Endothelial cell of umbilical vein (primary cell): ENCODE measurements at regions not wholly inside any gene's neighbourhood (a gene's known extent, or its start where the extent isn't known, plus 50 kb on each side); places are given as distances from the start of the nearest gene placed in this dataset.

ENCODE experiments used
- BruUV-seq: library from RNA; stranded (reverse); fragments of 400-500 nt; replicated peaks from 2 replicates; lab custom pipeline; 2021; lab: Mats Ljungman, UMichigan
- CTCF ChIA-PET: fragments of 300-600, 350-600 bp; sonication (Branson Sonifier 250); formaldehyde crosslinking; loops from one replicate; lab custom pipeline; 2021; ENCODE audit warnings: antibody characterized with exemption, inconsistent platforms; lab: Charles Lee
- POLR2A ChIA-PET: fragments of 300-600, 350-600 bp; sonication (Branson Sonifier 250); formaldehyde crosslinking; loops from one replicate; lab custom pipeline; 2021; ENCODE audit warnings: antibody characterized with exemption, inconsistent platforms; lab: Charles Lee
- DNase-seq: peaks from one replicate; pipeline ENCODE4 v3.0.0-alpha.2; 2011; ENCODE audit warnings: low read depth, low spot score
- FAIRE-seq: peaks from 2 replicates; lab custom pipeline; 2011; peaks lifted over from hg19 to GRCh38; lab: Jason Lieb, UNC
- H2AFZ ChIP-seq: 2 replicates; pipeline ENCODE4 v1.6.0; 2012; ENCODE audit warnings: low read depth, low read length, control low read depth, inconsistent platforms
- H3K27ac ChIP-seq: 2 replicates; pipeline ENCODE4 v1.5.1; 2011; ENCODE audit warnings: low read depth, mild to moderate bottlenecking, control low read depth, low read length, moderate library complexity; ENCODE audit not compliant: insufficient read depth
- H3K27me3 ChIP-seq, 2 experiments: 2 replicates each; pipeline versions ENCODE4 v1.6.0 to v1.6.1; 2011; ENCODE audit warnings: low read length in 2 of 2, mixed read lengths in 1 of 2; ENCODE audit not compliant: control insufficient read depth in 2 of 2, insufficient read depth in 2 of 2
- H3K36me3 ChIP-seq, 2 experiments: 2 replicates in 1 of 2; 3 replicates in 1 of 2; pipeline ENCODE4 v1.5.1; 2011; ENCODE audit warnings: low read length in 2 of 2, mild to moderate bottlenecking in 1 of 2, moderate library complexity in 1 of 2; ENCODE audit not compliant: control insufficient read depth in 2 of 2, insufficient read depth in 2 of 2; ENCODE audit errors: extremely low read depth in 1 of 2
- H3K4me1 ChIP-seq: 3 replicates; pipeline ENCODE4 v1.5.1; 2011; ENCODE audit warnings: mild to moderate bottlenecking, low read length; ENCODE audit not compliant: control insufficient read depth, insufficient read depth; ENCODE audit errors: extremely low read depth
- H3K4me2 ChIP-seq: 2 replicates; pipeline ENCODE4 v1.6.1; 2011; ENCODE audit warnings: low read length, control low read depth, mixed read lengths; ENCODE audit not compliant: insufficient read depth
- H3K4me3 ChIP-seq, 3 experiments: fragments of 200-600 bp in 1 of 3; sonication (generic), shearing (Covaris generic) in 1 of 3; replicated peaks in 1 of 3; 2 replicates each; pipeline ENCODE4 v1.5.1; 2011 to 2016; ENCODE audit warnings: control low read depth in 3 of 3, low read length in 3 of 3, mild to moderate bottlenecking in 2 of 3, inconsistent platforms in 1 of 3, low read depth in 1 of 3, moderate library complexity in 1 of 3; ENCODE audit not compliant: insufficient read depth in 1 of 3
- H3K79me2 ChIP-seq: 2 replicates; pipeline ENCODE4 v1.6.0; 2012; ENCODE audit warnings: low read length, inconsistent platforms; ENCODE audit not compliant: control insufficient read depth, insufficient read depth
- H3K9ac ChIP-seq: replicated peaks from 2 replicates; pipeline ENCODE3; 2011; ENCODE audit warnings: low read length, control low read depth; ENCODE audit not compliant: insufficient read depth; ENCODE audit errors: extremely low read depth
- H3K9me1 ChIP-seq: replicated peaks from 3 replicates; pipeline ENCODE4 v1.6.0; 2011; ENCODE audit warnings: mild to moderate bottlenecking, low read length; ENCODE audit not compliant: control insufficient read depth, insufficient read depth; ENCODE audit errors: extremely low read depth
- H3K9me3 ChIP-seq: replicated peaks from 2 replicates; pipeline ENCODE4 v1.5.1; 2012; ENCODE audit warnings: low read length, inconsistent platforms; ENCODE audit not compliant: control insufficient read depth, insufficient read depth
- H4K20me1 ChIP-seq: replicated peaks from 2 replicates; pipeline ENCODE3; 2011; ENCODE audit warnings: mild to moderate bottlenecking, low read length; ENCODE audit not compliant: control insufficient read depth, insufficient read depth; ENCODE audit errors: extremely low read depth
- EZH2 ChIP-seq: IDR thresholded peaks from 2 replicates; pipeline ENCODE4 v1.6.1; 2012; ENCODE audit warnings: borderline replicate concordance, low read depth, mild to moderate bottlenecking, moderate library complexity, low read length, inconsistent platforms; ENCODE audit not compliant: severe bottlenecking
- FOS ChIP-seq: IDR thresholded peaks from 2 replicates; pipeline ENCODE4 v1.6.1; 2011; ENCODE audit warnings: mild to moderate bottlenecking, low read length, moderate library complexity, borderline replicate concordance; ENCODE audit not compliant: insufficient read depth
- GATA2 ChIP-seq: IDR thresholded peaks from 2 replicates; pipeline ENCODE4 v1.7.0; 2011; ENCODE audit warnings: low read depth, mild to moderate bottlenecking, moderate library complexity, mixed read lengths, low read length; ENCODE audit not compliant: insufficient read length, insufficient read depth
- JUN ChIP-seq: IDR thresholded peaks from 2 replicates; pipeline ENCODE4 v1.6.1; 2011; ENCODE audit warnings: borderline replicate concordance, low read depth; ENCODE audit not compliant: insufficient read length, insufficient read depth
- MYC ChIP-seq: IDR thresholded peaks from one replicate; pipeline ENCODE4 v1.6.1; 2011; ENCODE audit warnings: mild to moderate bottlenecking, low read depth, low read length
- POLR2A ChIP-seq: IDR thresholded peaks from 2 replicates; pipeline ENCODE4 v1.6.1; 2012; ENCODE audit warnings: low read depth, mild to moderate bottlenecking, control low read depth, low read length
- POLR2AphosphoS5 ChIP-seq: IDR thresholded peaks from 2 replicates; pipeline ENCODE4 v1.6.1; 2012; ENCODE audit warnings: low read depth, mild to moderate bottlenecking, control low read depth, low read length, moderate library complexity; ENCODE audit not compliant: insufficient read depth
- dilution Hi-C: fragments of 300-500 bp; cut with MboI; formaldehyde crosslinking; loops from one replicate; pipeline ENCODE4 v1.15.0; 2019; ENCODE audit warnings: low sequenced_read_pairs; ENCODE audit not compliant: extremely low pct_ligation_motif_present
- intact Hi-C: fragments of 100-400 bp; cut with micrococcal nuclease; formaldehyde crosslinking; loops from one replicate; pipeline ENCODE4 v1.10.0; 2022
- TF ChIP-seq, protein P1 (sequence below), 2 donors: IDR thresholded peaks; 1 replicate in 1 of 2; 2 replicates in 1 of 2; pipeline ENCODE4 v1.5.1; 2011; ENCODE audit warnings: low read length in 2 of 2, mild to moderate bottlenecking in 2 of 2, moderate library complexity in 2 of 2, control low read depth in 1 of 2, inconsistent platforms in 1 of 2, low read depth in 1 of 2; ENCODE audit not compliant: insufficient read depth in 1 of 2; ENCODE audit errors: extremely low read depth in 1 of 2
- TF ChIP-seq, protein P2 (sequence below): IDR thresholded peaks from 2 replicates; pipeline ENCODE4 v1.6.1; 2011; ENCODE audit not compliant: insufficient read depth, insufficient read length

GRCh38 chr9:83185488-83186154, 122.7 kb upstream of the RASEF start:
- dilution Hi-C loops (no loop called here), intact Hi-C loops (no loop called here)
- no peak overlapping the region for H2AFZ ChIP-seq
- DNase-seq = no peak
- ChIA-PET CTCF (interaction anchor here (1.0 kb wide), 1 partner anchor 149 kb away, joined by 5 read pairs; no protein-coding TSS in a partner anchor), POLR2A (no interaction called here)
- no peaks in the 10 kb centered on the region for H4K20me1 ChIP-seq
- no peaks in the 10 kb centered on the region for H3K79me2 ChIP-seq
- no peak for FAIRE-seq
- H3K27ac ChIP-seq = no peak overlapping the region
- no peak overlapping the region for H3K4me2 ChIP-seq
- no peaks in the 10 kb centered on the region for H3K4me1 ChIP-seq
- H3K9ac ChIP-seq = no peak overlapping the region
- H3K9me1 ChIP-seq = no peaks in the 10 kb centered on the region
- TF ChIP-seq POLR2AphosphoS5 (no peak), JUN (no peak), FOS (no peak), EZH2 (no peak), POLR2A (no peak), MYC (no peak), GATA2 (no peak)
- TF ChIP-seq, protein P1, sequence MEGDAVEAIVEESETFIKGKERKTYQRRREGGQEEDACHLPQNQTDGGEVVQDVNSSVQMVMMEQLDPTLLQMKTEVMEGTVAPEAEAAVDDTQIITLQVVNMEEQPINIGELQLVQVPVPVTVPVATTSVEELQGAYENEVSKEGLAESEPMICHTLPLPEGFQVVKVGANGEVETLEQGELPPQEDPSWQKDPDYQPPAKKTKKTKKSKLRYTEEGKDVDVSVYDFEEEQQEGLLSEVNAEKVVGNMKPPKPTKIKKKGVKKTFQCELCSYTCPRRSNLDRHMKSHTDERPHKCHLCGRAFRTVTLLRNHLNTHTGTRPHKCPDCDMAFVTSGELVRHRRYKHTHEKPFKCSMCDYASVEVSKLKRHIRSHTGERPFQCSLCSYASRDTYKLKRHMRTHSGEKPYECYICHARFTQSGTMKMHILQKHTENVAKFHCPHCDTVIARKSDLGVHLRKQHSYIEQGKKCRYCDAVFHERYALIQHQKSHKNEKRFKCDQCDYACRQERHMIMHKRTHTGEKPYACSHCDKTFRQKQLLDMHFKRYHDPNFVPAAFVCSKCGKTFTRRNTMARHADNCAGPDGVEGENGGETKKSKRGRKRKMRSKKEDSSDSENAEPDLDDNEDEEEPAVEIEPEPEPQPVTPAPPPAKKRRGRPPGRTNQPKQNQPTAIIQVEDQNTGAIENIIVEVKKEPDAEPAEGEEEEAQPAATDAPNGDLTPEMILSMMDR (IDR thresholded peaks at IDR 0.05; ENCODE audit: extremely low read depth in 1 of 2, insufficient read depth in 1 of 2, low read depth in 1 of 2, low read length in 2 of 2) = no peak
- TF ChIP-seq, protein P2, sequence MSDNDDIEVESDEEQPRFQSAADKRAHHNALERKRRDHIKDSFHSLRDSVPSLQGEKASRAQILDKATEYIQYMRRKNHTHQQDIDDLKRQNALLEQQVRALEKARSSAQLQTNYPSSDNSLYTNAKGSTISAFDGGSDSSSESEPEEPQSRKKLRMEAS = no peak
- no peaks in the 10 kb centered on the region for H3K36me3 ChIP-seq
- no peaks in the 10 kb centered on the region for H3K27me3 ChIP-seq
- no peaks in the 10 kb centered on the region for H3K9me3 ChIP-seq
- no peak overlapping the region for H3K4me3 ChIP-seq
- BruUV-seq = no TSS peak
